ENCODE measurements at regions not wholly inside any gene's neighbourhood (a gene's known extent, or its start where the extent isn't known, plus 50 kb on each side); places are given as distances from the start of the nearest gene placed in this dataset.
A peak's percentile ranks its signal among the peaks of the same experiment; 100 is the strongest.
"Not testable (repeated sequence)": the region's sequence is repeated elsewhere in the genome, so short reads cannot be mapped to it uniquely, and the experiment has no call there.

DNA sequence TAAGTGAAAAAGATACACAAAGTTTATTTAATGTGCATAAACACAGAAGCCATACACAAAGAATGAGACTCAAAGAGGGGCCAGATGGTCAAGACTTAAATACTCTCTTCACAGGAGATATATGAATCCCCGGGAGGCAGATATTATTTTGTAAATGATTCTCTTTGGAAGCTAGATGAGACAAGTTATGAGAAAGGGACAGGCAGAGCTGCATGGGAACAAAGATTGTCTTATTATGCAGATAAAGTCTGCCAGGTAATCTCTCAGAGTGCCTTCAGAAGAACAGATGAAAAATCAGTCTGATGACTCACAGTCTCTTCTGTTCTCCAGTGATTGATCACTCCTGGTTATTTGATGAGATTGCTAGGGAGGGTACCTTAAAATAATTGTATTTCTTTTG, 89.0 kb downstream of the NAF1 start:
- no peak for DNase-seq

DNA sequence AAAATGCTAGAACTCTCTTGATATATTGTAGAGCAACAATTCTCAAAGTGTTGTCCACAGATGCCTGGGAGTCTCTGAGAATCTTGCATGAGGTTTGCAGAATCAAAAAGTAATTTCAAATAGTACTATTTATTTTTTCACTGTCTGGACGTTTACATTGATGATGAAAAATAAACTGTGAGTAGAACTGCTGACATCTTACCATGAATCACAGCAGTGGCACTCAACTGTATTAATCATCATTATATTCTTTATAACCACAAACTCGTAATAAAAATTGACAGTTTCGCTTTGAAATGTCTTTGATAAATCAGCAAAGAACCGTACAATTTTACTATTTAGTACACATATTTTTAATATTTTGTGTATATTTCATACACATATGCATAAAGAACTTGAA, 94.5 kb downstream of the NAF1 start:
- no peak for DNase-seq

DNA sequence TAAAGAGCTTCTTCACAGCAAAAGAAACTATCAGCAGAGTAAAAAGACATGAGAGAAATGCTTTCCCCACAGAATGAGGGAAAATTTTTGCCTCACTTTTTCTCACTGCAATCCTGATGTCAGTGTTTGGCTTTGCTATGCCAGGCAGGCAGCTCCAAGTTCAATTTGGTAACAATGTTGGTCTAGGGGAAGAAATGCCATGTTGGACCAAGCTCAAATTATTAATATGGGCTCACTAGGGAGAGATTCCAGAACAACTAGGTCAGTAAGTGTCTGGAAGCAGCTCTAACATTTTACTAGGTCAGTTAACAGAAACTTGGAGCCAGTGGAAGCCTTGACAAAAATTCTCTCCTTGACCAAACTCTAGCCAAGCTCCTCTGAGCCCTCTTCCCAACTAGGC, 95.4 kb downstream of the NAF1 start:
- no peak for DNase-seq

DNA sequence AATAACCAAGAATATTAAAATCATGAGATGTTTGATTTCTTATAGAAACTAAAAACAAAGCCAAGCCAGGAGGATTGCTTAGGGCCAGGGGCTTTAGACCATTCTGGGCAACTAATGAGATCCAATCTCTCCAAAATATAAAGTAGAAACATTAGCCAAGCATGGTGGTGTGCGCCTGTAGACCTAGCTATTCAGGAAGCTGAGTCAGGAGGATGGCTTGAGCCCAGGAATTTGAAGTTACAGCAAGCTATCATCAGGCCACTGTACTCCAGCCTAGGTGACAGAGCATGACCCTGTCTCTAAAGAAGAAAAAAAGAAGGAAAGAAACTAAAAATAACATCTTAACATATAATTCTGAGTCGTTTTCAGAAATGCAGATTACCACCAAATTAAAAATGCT, 96.7 kb downstream of the NAF1 start:
- DNase-seq, result no peak

DNA sequence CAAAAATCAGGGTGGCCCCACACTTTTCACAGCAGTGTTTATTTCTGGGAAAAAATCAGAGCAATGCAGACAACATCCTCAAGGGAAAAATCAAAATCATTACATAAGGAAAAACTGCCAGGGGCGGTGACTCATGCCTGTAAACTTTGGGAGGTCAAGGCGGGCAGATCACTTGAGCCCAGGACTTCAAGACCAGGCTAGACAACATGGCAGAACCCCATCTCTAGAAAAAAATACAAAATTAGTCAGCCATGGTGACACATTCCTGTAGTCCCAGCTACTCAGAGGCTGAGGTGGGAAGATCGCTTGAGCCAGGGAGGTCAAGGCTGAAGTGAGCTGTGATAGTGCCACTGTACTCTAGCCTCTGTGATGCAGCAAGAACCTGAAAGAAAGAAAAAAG, 102.8 kb downstream of the NAF1 start:
- no peak for DNase-seq

DNA sequence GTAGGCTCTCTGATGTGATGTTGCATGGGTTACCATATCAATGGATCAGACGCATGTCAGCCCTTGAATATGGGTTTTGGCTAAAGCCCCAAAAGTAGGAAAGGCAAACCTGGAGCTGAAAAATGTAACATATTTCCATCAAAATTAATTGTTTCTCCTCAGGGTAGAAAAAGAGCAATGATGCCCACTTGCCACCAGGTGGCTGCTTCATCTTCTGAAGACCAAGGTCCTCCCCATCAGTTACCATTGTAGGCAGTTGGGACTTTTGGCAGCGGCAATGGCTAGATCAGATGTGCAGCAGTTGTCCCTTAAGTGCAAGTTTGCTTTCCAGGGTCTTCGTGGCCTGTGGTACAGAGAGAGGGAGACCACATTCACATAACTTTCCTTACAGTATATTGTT, 118.2 kb downstream of the NAF1 start:
- peak; percentile 10 for DNase-seq

DNA sequence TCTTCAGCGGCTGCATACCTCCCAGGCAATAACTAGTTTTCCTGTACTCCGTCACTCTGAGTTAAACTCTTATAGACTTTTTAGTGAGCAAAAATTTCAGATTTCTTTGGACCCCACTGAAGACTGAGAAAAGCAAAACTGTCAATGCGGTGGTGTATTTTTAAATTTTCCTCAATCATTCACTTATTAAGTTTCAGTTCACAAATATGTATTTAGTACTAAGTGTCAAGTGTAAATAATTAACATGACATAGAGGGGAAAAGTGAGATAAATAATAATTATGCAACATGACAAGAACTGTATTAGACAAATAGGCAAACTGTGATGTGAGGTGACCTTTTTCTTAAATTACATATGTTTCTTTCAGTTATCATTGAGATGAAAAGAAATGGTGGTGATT, 124.4 kb downstream of the NAF1 start:
- DNase-seq, result no peak

DNA sequence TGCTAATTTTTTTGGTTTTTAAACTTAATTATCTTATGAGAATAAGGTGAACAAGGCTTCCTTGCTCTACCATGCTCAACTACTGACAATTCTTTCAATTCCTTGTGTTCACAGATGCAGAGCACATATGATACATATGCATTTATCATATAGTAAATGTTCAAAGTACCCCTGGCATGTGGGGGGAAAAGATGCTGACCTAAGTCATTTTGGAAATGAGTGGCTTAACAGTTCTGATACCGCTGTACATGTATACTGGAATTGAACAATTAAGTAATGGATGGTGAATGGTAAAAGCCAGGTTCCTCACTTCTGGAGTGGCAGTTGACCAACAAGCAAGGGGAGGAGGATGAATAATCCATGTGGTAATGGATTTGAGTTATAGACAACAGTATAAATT, 149.6 kb downstream of the NAF1 start:
- no peak for DNase-seq

DNA sequence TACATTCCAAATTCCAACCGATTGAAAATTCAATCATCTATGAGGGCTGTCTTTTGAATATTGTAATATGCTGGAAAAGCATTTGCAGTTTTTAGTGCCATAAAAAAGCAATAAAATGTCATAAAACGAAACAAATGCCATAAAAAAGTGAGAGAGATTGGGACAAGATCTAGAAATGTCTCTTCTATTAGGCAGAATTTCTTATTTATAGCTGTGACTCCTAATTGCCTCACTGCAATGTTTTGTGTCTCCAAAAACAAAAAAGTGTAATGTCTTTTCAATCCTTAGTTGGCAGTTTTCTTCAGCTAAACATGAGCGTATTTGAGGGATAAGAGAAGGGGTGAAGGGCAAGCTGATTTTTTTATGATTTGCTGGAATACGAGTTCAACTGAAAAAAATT, 153.9 kb downstream of the NAF1 start:
- no peak for DNase-seq

DNA sequence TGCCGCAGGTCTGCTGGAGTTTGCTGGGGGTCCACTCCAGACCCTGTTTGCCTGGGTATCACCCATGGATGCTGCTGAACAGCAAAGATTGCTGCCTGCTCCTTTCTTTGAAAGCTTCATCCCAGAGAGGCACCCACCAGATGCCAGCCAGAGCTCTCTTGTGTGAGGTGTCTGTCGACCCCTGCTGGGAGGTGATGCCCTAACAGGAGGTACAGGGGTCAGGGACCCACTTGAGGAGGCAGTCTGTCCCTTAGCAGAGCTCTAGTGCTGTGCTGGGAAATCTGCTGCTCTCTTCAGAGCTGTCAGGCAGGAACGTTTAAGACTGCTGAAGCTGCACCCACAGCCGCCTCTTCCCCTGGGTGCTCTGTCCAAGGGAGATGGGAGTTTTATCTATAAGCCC, 162.7 kb downstream of the NAF1 start:
- no peak for DNase-seq

DNA sequence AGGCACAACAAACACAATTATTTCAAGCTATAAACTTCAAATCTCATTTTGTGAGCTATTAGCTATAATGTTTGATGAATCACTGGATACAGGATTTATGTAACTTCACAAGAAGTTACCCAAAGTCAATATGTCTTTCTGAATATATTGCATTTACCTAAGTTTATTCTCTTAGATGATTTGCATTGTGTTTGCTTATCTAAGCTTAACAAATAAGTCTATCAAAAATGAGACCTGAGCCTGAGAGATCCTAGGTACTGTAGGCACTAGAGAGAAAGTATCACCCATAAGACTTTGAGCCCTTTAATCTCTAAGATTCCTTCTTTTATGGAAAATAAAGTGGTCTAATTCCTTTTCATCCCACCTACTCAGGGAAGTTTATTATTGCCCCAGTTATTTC, 178.2 kb downstream of the NAF1 start:
- no peak for DNase-seq

DNA sequence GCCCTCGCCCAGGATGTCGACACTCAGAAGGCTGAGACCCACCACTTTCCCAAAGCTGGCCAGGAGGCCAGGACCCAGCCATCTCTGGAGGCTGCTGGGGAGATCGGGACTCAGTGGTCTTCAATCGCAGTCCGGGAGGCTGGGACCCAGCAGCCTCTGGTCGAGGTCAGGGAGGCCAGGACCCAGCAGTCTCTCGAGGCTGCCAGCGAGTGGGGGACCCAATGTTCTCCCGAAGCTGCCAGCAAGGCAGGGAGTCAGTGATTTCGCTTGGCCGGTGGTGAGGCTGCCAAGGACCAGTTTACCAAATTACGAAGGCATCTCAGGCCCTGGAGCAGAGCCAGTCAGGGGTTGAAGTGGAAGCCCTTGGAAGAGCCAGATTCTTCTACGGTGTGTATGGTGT, 181.6 kb downstream of the NAF1 start:
- DNase-seq, result no peak

DNA sequence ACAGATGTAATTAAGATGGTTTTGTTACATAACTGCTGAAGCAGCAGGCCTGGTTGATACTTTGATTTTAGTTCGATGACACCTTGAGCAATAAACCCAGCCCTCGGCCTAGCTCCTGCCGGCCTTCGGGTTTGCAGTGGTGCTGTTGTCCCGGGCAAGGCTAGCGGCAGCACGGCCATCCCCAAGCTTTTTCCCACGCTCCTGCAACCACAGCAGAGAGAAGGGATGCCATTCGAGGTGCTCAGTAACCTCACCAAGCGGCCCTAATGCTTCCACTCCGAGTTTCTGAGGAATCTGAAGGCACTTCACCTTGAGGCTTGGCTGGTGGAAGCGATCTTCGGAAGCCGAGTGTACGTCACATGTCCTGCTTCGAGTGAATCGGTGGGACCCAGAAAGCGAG, 182.1 kb downstream of the NAF1 start:
- DNase-seq, result no peak

DNA sequence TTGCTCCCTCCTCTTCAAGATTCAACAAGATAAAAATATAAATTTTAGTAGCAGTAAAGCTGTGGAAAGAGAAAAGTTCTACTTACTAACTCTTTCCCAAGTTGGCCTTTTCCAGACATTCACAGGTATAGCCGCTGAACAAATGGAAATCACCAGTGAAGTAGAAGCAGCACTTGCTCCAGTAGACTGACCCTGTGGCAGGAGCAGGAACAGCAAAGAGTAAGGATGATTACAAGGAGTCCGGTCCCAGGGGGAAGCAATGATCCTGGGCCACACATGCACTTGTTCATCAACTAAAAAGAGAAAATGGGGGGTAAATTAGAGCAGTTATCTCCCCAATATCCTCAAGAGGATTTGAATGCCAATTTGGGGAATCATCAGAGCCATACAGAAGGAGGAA, 184.9 kb downstream of the NAF1 start:
- DNase-seq, result no peak

DNA sequence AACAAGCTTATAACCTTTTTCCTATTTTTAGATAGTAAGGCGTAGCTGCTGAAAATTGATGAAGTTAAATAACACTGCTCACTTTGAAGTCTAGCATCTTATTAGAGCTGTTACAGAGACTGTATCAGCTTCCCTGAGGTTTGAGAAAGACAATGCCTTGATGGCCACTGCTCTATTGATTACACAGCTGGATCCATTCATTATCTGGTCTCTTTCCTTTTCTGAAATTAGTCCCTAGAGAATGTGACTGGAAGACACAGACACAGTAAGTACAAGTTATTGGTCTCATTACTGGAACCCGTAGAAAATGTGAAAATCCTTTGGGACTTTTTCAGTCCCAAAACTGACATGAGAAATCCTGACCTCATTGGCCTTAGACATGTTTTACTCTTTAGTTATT, 188.3 kb downstream of the NAF1 start:
- no peak for DNase-seq

DNA sequence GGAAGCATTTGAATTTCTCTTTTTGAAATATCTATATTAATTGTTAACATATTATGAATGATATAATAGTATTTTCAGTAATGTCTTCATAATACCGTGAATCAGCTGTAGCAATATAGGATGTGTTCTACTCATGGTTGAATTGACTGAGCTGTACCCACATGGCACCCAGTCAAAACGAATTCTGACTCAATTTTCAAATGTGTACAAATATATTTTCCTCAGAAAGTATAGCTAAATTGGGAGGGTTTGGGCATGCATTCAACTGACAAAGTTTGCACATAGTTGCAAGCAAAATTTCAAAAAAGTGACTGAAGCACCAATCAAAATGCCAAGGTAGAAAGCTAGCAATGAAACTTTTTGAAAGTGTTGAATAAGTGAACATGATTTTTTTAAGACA, 188.9 kb downstream of the NAF1 start:
- no peak for DNase-seq

DNA sequence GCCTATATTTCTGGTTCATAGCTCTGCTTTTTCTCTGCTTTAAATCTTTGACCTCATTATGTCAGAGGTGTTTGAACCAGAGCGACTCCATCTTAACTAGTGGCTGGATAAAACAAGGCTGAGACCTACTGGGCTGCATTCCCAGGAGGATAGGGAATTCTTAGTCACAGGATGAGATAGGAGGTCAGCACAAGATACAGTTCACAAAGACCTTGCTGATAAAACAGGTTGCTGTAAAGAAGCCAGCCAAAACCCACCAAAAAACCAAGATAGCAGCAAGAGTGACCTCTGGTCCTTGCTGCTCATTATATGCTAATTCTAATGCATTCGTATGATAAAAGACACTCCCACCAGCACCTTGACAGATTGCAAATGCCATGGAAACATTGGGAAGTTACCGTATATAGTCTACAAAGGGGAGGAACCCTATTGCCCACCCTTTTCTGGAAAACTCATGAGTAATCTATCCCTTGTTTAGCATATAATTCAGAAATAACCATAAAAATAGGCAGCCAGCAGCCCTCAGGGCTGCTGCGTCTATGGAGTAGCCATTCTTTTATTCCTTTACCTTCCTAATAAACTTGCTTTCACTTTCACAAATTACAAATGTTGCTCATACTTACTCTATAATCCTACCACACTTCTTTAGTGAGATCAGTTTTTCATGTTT, 193.9 kb downstream of the NAF1 start:
- no peak for DNase-seq

DNA sequence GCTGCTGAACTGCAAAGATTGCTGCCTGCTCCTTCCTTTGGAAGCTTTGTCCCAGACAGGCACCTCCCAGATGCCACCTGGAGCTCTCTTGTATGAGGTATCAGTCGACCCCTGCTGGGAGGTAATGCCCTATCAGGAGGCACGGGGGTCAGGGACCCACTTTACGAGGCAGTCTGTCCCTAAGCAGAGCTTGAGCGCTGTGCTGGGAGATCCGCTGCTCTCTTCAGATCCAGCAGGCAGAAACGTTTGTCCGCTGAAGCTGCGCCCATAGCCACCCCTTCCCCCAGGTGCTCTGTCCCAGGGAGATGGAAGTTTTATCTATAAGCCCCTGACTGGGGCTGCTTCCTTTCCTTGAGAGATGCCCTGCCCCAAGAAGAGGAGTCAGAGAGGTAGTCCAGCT, 197.5 kb downstream of the NAF1 start:
- DNase-seq, result no peak

DNA sequence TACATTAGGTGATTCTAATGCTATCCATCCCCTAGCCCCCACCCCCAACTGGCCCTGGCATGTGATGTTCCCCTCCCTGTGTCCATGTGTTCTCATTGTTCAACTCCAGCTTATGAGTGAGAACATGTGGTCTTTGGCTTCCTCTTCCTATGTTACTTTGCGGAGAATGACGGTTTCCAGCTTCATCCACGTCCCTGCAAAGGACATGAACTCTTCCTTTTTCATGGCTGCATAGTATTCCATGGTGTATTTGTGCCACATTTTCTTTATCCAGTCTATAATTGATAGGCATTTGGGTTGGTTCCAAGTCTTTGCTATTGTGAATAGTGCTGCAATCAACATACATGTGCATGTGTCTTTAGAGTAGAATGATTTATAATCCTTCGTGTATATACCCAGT, 200.7 kb downstream of the NAF1 start:
- DNase-seq, result not testable (repeated sequence)

DNA sequence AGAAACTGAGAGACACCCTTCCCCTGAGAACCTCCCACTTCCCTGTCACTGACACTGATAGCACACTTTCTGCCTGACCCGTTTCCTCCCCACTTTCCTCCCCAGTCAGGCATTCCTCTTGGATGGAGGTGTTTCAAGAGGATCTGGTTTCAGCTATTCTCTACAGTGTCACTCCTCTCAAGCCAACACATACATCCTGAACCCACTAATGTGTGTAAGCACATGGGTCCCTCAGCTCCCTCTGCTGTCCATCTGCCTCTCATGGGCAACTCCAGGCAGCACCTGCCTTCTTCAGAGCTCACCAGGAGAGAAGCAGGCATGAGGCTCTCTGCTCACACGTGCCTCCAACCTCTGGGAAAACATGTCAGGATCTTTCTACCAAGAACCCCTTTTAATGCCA, 207.6 kb downstream of the NAF1 start:
- no peak for DNase-seq

DNA sequence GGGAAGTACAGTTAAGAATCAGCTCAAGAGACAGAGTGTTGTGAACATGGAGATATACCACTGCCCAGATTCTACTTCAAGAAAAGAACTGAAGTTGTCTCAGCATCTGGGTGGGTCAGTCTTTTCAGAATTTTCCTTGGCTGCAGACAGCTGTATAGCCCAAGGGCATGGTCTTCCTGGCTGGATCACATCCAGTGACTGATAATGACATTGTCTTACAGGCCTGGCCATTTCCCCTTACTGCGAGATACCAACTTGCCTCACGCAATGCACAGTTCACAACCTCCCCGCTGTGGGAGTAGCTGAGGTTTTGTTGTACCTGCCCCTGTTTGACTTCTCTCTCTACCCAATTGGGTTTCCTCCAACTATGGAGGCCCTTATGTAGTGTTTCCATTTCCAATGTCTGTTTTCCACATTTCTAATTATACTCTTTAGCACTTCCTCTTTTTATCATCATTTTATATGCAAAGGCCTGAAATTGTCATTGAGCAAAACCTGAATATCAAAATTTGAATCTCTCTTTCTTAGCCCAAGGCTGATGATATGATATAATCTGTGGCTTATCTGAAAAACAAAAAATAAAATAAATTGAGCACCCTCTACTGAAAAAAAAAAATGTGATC, 209.1 kb downstream of the NAF1 start:
- no peak for DNase-seq

DNA sequence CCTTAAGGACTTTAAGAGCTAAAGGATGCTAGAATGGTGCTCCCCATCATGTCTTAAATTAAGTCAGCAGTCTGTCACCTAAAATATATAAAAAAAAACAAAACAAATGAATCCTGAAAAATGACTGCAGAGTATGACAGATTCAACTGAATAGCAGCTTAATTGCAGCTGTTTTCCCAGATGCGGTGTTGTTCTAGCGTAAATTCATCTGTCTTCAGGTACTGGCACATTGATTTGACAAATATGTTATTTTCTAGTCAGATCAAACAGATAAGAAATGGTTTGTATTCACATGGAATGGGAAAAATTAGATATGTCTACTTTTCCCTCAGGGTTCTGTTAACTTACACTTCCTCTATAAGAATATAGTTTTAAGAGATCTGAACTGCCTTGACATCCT, 211.7 kb downstream of the NAF1 start:
- DNase-seq, result no peak

DNA sequence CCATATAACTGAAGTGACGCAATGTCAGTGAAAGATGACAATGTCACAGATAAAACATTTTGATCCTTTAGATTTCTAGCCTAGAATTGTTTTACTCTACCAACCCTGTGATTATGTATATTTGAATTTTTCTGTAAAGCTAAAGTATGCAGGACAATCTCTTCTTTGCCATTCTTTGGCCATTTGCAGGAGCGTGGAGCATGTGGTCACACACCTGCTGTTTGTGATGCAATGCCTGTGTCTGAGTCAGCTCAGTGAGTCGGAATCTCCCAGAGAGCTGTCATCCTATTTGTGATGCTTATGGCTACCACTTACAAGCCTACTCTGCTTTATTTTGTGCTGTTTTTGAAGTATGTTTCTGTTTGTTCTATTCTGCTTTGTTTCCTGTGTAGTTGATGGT, 214.5 kb downstream of the NAF1 start:
- DNase-seq, result no peak

DNA sequence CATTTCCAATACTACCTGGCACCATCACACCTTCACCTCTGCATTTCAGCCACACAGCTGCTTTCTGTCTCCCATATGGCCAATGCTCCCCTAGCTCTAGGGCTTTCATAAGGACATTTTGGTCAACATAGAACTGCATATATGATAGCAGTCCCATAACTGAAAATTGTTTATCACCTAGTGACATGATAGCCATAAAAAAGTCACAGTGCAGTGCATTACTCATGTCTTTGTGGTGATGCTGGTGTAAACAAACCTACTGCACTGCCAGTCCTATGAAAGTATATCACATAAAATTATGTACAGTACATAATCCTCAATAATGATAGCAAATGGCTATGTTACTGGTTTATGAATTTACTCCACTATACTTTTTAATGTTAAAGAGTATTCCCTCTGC, 221.0 kb downstream of the NAF1 start:
- no peak for DNase-seq

DNA sequence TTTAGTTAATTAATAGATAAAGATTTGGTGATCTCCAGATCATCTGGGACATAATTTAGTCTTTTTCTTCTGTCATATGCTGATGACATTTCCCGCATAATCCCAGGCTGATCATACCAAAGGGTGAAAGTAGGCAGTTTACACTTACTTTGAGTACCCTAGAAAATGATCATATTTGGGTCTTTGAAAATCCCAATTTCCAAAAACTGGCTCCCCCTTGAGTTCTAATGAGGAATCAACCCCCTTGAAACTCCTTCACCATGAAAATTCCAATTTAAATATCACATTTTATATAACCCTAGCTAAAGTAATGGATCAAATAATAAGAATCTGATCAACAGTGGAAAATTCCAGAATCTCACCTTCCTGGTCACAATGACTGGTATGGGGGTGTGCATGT, 223.4 kb downstream of the NAF1 start:
- DNase-seq, result no peak
